A673 (cell line): ENCODE measurements at regions not wholly inside any gene's neighbourhood (a gene's known extent, or its start where the extent isn't known, plus 50 kb on each side); places are given as distances from the start of the nearest gene placed in this dataset.

Source experiments
- BruUV-seq: library from RNA; stranded (reverse); fragments of 400-500 nt; replicated peaks from 2 replicates; lab custom pipeline; 2021; lab: Mats Ljungman, UMichigan
- CTCF ChIA-PET: fragments of 300-600 bp; sonication (Branson Sonifier 250); formaldehyde crosslinking; loops from one replicate; lab custom pipeline; 2022; ENCODE audit warnings: antibody characterized with exemption; lab: Charles Lee
- POLR2A ChIA-PET: fragments of 300-600 bp; sonication (Branson Sonifier 250); formaldehyde crosslinking; loops from one replicate; lab custom pipeline; 2022; ENCODE audit warnings: antibody characterized with exemption; ENCODE audit not compliant: low non-redundant PET; lab: Charles Lee
- DNase-seq: peaks from one replicate; pipeline ENCODE4 v3.0.0-alpha.2; 2015; ENCODE audit warnings: low spot score
- H3K27ac ChIP-seq: fragments of 200-600 bp; sonication (generic); 2 replicates; pipeline ENCODE4 v1.5.1; 2016; ENCODE audit warnings: mixed run types, low read depth, mild to moderate bottlenecking, mixed read lengths, antibody characterized with exemption, low read length; ENCODE audit not compliant: poor library complexity, severe bottlenecking
- H3K27me3 ChIP-seq: fragments of 200-600 bp; sonication (generic); replicated peaks from 2 replicates; pipeline ENCODE4 v1.6.1; 2017; ENCODE audit warnings: mixed run types, low read depth, mild to moderate bottlenecking, mixed read lengths, antibody characterized with exemption, low read length; ENCODE audit not compliant: insufficient read depth, poor library complexity
- H3K36me3 ChIP-seq: fragments of 200-600 bp; sonication (generic); 2 replicates; pipeline ENCODE4 v1.6.1; 2016; ENCODE audit warnings: mixed run types, mild to moderate bottlenecking, mixed read lengths, antibody characterized with exemption, low read length; ENCODE audit not compliant: insufficient read depth, poor library complexity, severe bottlenecking
- H3K4me1 ChIP-seq: fragments of 200-600 bp; sonication (generic); 2 replicates; pipeline ENCODE4 v1.6.1; 2017; ENCODE audit warnings: mixed run types, mild to moderate bottlenecking, mixed read lengths, antibody characterized with exemption, low read length; ENCODE audit not compliant: insufficient read depth, poor library complexity, severe bottlenecking
- H3K4me3 ChIP-seq: fragments of 200-600 bp; sonication (generic); 2 replicates; pipeline ENCODE4 v1.5.1; 2016; ENCODE audit warnings: low read depth, mixed run types, mild to moderate bottlenecking, mixed read lengths, low read length; ENCODE audit not compliant: poor library complexity, severe bottlenecking
- H3K9me3 ChIP-seq: fragments of 200-600 bp; sonication (generic); 2 replicates; pipeline ENCODE4 v1.6.1; 2016; ENCODE audit warnings: mixed run types, low read depth, mild to moderate bottlenecking, mixed read lengths, antibody characterized with exemption, low read length; ENCODE audit not compliant: poor library complexity, severe bottlenecking
- EZH2 ChIP-seq: fragments of 200-600 bp; sonication (generic); IDR thresholded peaks from 2 replicates; pipeline ENCODE4 v1.6.1; 2017; ENCODE audit warnings: borderline replicate concordance, low read depth, mild to moderate bottlenecking, mixed read lengths, antibody characterized with exemption, low read length; ENCODE audit not compliant: poor library complexity, severe bottlenecking
- intact Hi-C: fragments of 100-400 bp; cut with micrococcal nuclease; formaldehyde crosslinking; loops from one replicate; pipeline ENCODE4 v1.10.0; 2022; ENCODE audit not compliant: unreplicated experiment
- TF ChIP-seq, protein P1 (sequence below): fragments of 300-800, 200-600 bp; sonication (generic); conservative IDR thresholded peaks from 2 replicates; pipeline ENCODE4 v1.5.1; 2017; ENCODE audit warnings: low read depth, mild to moderate bottlenecking, antibody characterized with exemption, low read length, moderate library complexity, mixed read lengths

DNA sequence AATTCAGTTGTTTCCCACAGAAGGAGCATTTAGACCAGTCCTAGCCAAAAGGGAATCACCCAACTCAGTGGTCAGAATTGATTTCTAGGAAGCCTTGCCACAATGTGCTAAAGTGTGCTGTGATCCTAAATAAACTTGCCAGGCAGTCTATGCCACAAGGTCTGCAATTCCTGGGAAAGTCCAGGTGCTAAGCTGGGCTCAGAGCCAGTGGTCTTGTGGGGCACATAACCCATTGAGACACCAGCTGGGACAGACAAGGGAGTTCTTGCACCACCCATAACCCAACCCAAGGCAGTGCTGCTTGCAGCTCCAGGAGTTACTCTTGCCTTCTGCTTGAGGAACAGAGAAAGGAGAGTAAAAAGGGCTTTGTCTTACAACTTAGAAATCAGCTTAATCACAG, 489.5 kb upstream of the SPRY2 start:
- POLR2A ChIA-PET: no interaction called here
- H3K36me3 ChIP-seq: no peaks in the 10 kb centered on the region
- TF ChIP-seq EZH2: no peak
- TF ChIP-seq, protein P1, sequence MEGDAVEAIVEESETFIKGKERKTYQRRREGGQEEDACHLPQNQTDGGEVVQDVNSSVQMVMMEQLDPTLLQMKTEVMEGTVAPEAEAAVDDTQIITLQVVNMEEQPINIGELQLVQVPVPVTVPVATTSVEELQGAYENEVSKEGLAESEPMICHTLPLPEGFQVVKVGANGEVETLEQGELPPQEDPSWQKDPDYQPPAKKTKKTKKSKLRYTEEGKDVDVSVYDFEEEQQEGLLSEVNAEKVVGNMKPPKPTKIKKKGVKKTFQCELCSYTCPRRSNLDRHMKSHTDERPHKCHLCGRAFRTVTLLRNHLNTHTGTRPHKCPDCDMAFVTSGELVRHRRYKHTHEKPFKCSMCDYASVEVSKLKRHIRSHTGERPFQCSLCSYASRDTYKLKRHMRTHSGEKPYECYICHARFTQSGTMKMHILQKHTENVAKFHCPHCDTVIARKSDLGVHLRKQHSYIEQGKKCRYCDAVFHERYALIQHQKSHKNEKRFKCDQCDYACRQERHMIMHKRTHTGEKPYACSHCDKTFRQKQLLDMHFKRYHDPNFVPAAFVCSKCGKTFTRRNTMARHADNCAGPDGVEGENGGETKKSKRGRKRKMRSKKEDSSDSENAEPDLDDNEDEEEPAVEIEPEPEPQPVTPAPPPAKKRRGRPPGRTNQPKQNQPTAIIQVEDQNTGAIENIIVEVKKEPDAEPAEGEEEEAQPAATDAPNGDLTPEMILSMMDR: no peak
- CTCF ChIA-PET: no interaction called here
- no peaks in the 10 kb centered on the region for H3K9me3 ChIP-seq
- H3K4me1 ChIP-seq: no peaks in the 10 kb centered on the region
- H3K4me3 ChIP-seq: no peak overlapping the region
- no TSS peak for BruUV-seq
- H3K27me3 ChIP-seq: no peaks in the 10 kb centered on the region
- no peak for DNase-seq
- no peak overlapping the region for H3K27ac ChIP-seq
- intact Hi-C loops: no loop called here

DNA sequence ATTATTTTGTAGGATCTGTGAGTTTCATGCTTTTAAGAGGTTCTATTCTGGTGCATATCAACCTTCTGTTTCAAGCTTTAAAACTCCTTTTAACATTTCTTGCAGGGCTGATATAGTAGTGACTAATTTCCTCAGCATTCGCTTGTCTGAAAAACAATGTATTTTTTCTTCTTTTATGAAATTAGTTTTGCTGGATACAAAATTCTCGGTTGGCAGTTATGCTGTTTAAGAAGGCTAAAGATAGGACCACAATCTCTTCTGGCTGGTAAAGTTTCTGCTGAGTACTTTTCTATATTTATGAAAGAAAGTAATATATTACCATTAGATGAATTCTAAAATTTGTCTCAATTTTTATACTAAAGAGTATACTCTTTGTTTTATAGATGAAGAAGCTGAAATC, 487.8 kb upstream of the SPRY2 start:
- Histone ChIP-seq H3K4me3 (no peak overlapping the region), H3K36me3 (no peaks in the 10 kb centered on the region), H3K4me1 (no peaks in the 10 kb centered on the region), H3K9me3 (no peaks in the 10 kb centered on the region), H3K27ac (no peak overlapping the region), H3K27me3 (no peaks in the 10 kb centered on the region)
- TF ChIP-seq, protein P1: no peak
- no peak for TF ChIP-seq EZH2
- BruUV-seq: no TSS peak
- ChIA-PET CTCF (no interaction called here), POLR2A (no interaction called here)
- intact Hi-C loops: no loop called here
- DNase-seq: no peak

DNA sequence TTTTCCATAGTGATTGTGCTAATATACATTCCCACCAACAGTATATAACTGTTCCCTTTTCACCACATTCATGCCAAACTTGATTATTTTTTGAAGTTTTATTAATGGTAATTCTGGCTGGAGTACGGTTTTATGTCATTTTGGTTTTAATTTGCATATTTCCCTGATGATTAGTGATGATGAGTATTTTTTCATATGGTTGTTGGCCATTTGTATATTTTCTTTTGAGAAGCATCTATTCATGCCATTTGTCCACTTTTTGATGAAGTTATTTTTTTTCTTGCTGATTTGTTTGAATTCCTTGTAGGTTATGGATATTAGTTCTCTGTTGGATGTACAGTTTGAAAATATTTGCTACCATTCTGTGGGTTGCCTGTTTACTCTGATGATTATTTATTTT, 484.4 kb upstream of the SPRY2 start:
- no TSS peak for BruUV-seq
- no peaks in the 10 kb centered on the region for H3K4me1 ChIP-seq
- no peak for DNase-seq
- no peak overlapping the region for H3K27ac ChIP-seq
- intact Hi-C loops: no loop called here
- POLR2A ChIA-PET: no interaction called here
- CTCF ChIA-PET: no interaction called here
- no peaks in the 10 kb centered on the region for H3K36me3 ChIP-seq
- H3K27me3 ChIP-seq: no peaks in the 10 kb centered on the region
- TF ChIP-seq, protein P1: no peak
- TF ChIP-seq EZH2: no peak
- H3K4me3 ChIP-seq: no peak overlapping the region
- H3K9me3 ChIP-seq: no peaks in the 10 kb centered on the region
